ENCODE measurements at regions not wholly inside any gene's neighbourhood (a gene's known extent, or its start where the extent isn't known, plus 50 kb on each side); places are given as distances from the start of the nearest gene placed in this dataset.

GRCh38 chr13:76017861-76018556, 381.9 kb downstream of the LMO7 start:
- no peak for TF ChIP-seq PKNOX1 (IDR thresholded peaks at IDR 0.05)
- TF ChIP-seq SP1 (IDR thresholded peaks at IDR 0.05): no peak
- no peak for TF ChIP-seq FOXK2 (IDR thresholded peaks at IDR 0.05)
- TF ChIP-seq BHLHE40 (IDR thresholded peaks at IDR 0.05; ENCODE audit: borderline replicate concordance): no peak
- no peak for TF ChIP-seq NFRKB (IDR thresholded peaks at IDR 0.05)
- TF ChIP-seq FOXM1 (IDR thresholded peaks at IDR 0.05; ENCODE audit: borderline replicate concordance): no peak
- TF ChIP-seq SUZ12 (IDR thresholded peaks at IDR 0.05): no peak
- no peak for TF ChIP-seq L3MBTL2 (conservative IDR thresholded peaks at IDR 0.05)
- no peak for TF ChIP-seq TARDBP (IDR thresholded peaks at IDR 0.05)
- TF ChIP-seq FOXA1 (IDR thresholded peaks at IDR 0.05): no peak
- TF ChIP-seq HDGF (IDR thresholded peaks at IDR 0.05; ENCODE audit: borderline replicate concordance): no peak
- no peak for TF ChIP-seq ELF4 (IDR thresholded peaks at IDR 0.05)
- TF ChIP-seq ZNF384 (IDR thresholded peaks at IDR 0.05): no peak

Data from HEK293T (cell line).